OCI-LY1 (cell line): ENCODE measurements at regions not wholly inside any gene's neighbourhood (a gene's known extent, or its start where the extent isn't known, plus 50 kb on each side); places are given as distances from the start of the nearest gene placed in this dataset.

Experiments used
- H2AFZ ChIP-seq: fragments of 200-600 bp; sonication (generic), shearing (Covaris generic); 2 replicates; pipeline ENCODE4 v1.6.0; 2014; ENCODE audit warnings: antibody characterized with exemption, mild to moderate bottlenecking, low read length
- H3F3A ChIP-seq: fragments of 200-600 bp; sonication (generic), shearing (Covaris generic); 2 replicates; pipeline ENCODE4 v1.6.0; 2014; ENCODE audit warnings: mild to moderate bottlenecking, antibody characterized with exemption, low read length, moderate library complexity; ENCODE audit not compliant: insufficient read depth
- H3K27ac ChIP-seq: fragments of 200-600 bp; sonication (generic); 2 replicates; pipeline ENCODE4 v1.5.1; 2014; ENCODE audit warnings: low read length, mixed run types, mild to moderate bottlenecking, low read depth; ENCODE audit not compliant: poor library complexity, severe bottlenecking
- H3K27me3 ChIP-seq: fragments of 200-600 bp; sonication (generic); 2 replicates; pipeline ENCODE4 v1.6.0; 2014; ENCODE audit warnings: antibody characterized with exemption, mild to moderate bottlenecking, low read length, moderate library complexity; ENCODE audit not compliant: insufficient read depth
- H3K36me3 ChIP-seq: fragments of 200-600 bp; sonication (generic); 2 replicates; pipeline ENCODE4 v1.6.1; 2014; ENCODE audit warnings: mild to moderate bottlenecking, antibody characterized with exemption, low read length, moderate library complexity, mixed read lengths; ENCODE audit not compliant: insufficient read depth
- H3K4me1 ChIP-seq: fragments of 200-600 bp; sonication (generic); 2 replicates; pipeline ENCODE4 v1.5.1; 2014; ENCODE audit warnings: mild to moderate bottlenecking, low read length, moderate library complexity; ENCODE audit not compliant: insufficient read depth, severe bottlenecking
- H3K4me2 ChIP-seq: fragments of 200-600 bp; sonication (generic), shearing (Covaris generic); 2 replicates; pipeline ENCODE4 v1.6.1; 2014; ENCODE audit warnings: low read length
- H3K4me3 ChIP-seq: fragments of 200-600 bp; sonication (generic); 2 replicates; pipeline ENCODE4 v1.5.1; 2014; ENCODE audit warnings: low read length, low read depth, mild to moderate bottlenecking, mixed read lengths; ENCODE audit not compliant: poor library complexity, severe bottlenecking
- H3K79me2 ChIP-seq: fragments of 200-600 bp; shearing (Covaris generic); 2 replicates; pipeline ENCODE4 v1.6.1; 2016; ENCODE audit warnings: mixed run types, low read length, mixed read lengths; ENCODE audit not compliant: insufficient read depth
- H3K9ac ChIP-seq: fragments of 200-600 bp; sonication (generic), shearing (Covaris generic); 2 replicates; pipeline ENCODE4 v1.6.1; 2014; ENCODE audit warnings: mild to moderate bottlenecking, low read length, mixed read lengths
- H3K9me2 ChIP-seq: fragments of 200-600 bp; sonication (generic), shearing (Covaris generic); 2 replicates; pipeline ENCODE4 v1.6.1; 2014; ENCODE audit warnings: low read depth, mild to moderate bottlenecking, low read length, mixed read lengths
- H3K9me3 ChIP-seq: fragments of 200-600 bp; shearing (Covaris generic); 2 replicates; pipeline ENCODE4 v1.6.1; 2014; ENCODE audit warnings: low read length, mixed read lengths
- H4K20me1 ChIP-seq: fragments of 200-600 bp; sonication (generic), shearing (Covaris generic); 2 replicates; pipeline ENCODE4 v1.6.0; 2016; ENCODE audit warnings: mild to moderate bottlenecking, low read length; ENCODE audit not compliant: insufficient read depth
- EZH2 ChIP-seq: fragments of 200-600 bp; sonication (generic), shearing (Covaris generic); IDR thresholded peaks from 2 replicates; pipeline ENCODE4 v1.8.0; 2017; ENCODE audit warnings: borderline replicate concordance, mixed run types, mild to moderate bottlenecking, antibody characterized with exemption, low read length, moderate library complexity, mixed read lengths
- TF ChIP-seq, protein P1 (sequence below): fragments of 200-600 bp; sonication (generic), shearing (Covaris generic); IDR thresholded peaks from 2 replicates; pipeline ENCODE4 v1.5.1; 2017; ENCODE audit warnings: mild to moderate bottlenecking, antibody characterized with exemption, low read length, moderate library complexity, mixed read lengths

DNA sequence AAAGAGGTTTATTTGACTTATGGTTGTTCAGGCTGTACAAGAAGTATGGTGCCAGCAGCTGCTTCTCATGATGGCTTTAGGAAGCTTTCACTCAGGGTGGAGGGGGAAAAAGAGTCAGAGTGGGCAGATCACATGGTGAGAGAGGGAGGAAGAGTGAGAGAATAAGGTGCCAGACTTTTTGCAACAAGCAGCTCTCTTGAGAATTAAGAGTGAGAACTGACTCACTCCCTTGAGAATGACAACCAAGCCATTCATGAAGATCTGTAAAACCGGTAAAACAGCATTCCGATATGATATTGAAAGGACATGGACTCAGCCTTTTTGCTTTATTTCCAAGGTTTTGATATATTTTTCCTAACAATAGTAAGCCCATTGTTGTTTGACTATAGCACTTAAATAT is 501.2 kb downstream of the GALC start:
- Histone ChIP-seq H3K79me2 (no peaks in the 10 kb centered on the region), H3K9me3 (no peaks in the 10 kb centered on the region), H3K36me3 (no peaks in the 10 kb centered on the region), H3K27me3 (no peaks in the 10 kb centered on the region), H3K9ac (no peak overlapping the region), H2AFZ (no peak overlapping the region), H3K4me2 (no peak overlapping the region), H3F3A (no peaks in the 10 kb centered on the region), H3K4me3 (no peak overlapping the region), H3K4me1 (no peaks in the 10 kb centered on the region), H3K27ac (no peak overlapping the region), H3K9me2 (no peaks in the 10 kb centered on the region), H4K20me1 (no peaks in the 10 kb centered on the region)
- no peak for TF ChIP-seq EZH2
- TF ChIP-seq, protein P1, sequence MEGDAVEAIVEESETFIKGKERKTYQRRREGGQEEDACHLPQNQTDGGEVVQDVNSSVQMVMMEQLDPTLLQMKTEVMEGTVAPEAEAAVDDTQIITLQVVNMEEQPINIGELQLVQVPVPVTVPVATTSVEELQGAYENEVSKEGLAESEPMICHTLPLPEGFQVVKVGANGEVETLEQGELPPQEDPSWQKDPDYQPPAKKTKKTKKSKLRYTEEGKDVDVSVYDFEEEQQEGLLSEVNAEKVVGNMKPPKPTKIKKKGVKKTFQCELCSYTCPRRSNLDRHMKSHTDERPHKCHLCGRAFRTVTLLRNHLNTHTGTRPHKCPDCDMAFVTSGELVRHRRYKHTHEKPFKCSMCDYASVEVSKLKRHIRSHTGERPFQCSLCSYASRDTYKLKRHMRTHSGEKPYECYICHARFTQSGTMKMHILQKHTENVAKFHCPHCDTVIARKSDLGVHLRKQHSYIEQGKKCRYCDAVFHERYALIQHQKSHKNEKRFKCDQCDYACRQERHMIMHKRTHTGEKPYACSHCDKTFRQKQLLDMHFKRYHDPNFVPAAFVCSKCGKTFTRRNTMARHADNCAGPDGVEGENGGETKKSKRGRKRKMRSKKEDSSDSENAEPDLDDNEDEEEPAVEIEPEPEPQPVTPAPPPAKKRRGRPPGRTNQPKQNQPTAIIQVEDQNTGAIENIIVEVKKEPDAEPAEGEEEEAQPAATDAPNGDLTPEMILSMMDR = no peak

DNA sequence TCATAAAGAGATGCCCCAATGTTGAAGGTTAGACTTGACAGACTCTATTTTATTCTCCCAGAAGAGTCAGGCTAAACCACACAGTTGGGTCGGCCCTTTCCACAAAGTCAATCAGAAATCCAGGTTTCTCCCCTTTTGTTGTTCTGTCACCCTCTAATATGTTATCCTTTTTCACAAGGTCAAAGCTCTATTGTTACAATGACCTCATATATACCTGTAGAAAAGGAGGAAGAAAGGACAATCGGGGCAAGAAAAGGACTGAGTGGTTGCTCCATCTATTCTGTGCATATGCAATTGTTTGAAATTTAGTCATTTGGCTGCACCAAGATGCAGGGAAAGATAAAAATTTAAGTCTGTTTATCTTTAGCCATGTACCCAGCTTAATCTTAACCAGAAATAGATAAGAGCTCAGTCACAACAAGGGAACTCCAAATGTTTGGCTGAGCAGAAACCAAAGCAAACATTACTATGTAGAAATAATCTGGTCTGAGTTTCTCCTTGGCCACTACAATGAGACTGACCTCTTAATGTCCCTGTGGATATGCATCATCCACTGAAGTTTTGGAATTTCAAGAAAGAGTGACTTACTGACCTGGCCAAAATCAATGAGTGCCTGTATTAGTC is 503.7 kb downstream of the GALC start:
- H3K9me3 ChIP-seq = no peaks in the 10 kb centered on the region
- H2AFZ ChIP-seq = no peak overlapping the region
- no peaks in the 10 kb centered on the region for H3K27me3 ChIP-seq
- H3K36me3 ChIP-seq = no peaks in the 10 kb centered on the region
- TF ChIP-seq, protein P1 = no peak
- TF ChIP-seq EZH2 = no peak
- no peak overlapping the region for H3K4me2 ChIP-seq
- H3K4me1 ChIP-seq = no peaks in the 10 kb centered on the region
- H3K4me3 ChIP-seq = no peak overlapping the region
- H3F3A ChIP-seq = no peaks in the 10 kb centered on the region
- H3K9me2 ChIP-seq = no peaks in the 10 kb centered on the region
- H3K27ac ChIP-seq = no peak overlapping the region
- no peaks in the 10 kb centered on the region for H3K79me2 ChIP-seq
- H4K20me1 ChIP-seq = no peaks in the 10 kb centered on the region
- H3K9ac ChIP-seq = no peak overlapping the region

DNA sequence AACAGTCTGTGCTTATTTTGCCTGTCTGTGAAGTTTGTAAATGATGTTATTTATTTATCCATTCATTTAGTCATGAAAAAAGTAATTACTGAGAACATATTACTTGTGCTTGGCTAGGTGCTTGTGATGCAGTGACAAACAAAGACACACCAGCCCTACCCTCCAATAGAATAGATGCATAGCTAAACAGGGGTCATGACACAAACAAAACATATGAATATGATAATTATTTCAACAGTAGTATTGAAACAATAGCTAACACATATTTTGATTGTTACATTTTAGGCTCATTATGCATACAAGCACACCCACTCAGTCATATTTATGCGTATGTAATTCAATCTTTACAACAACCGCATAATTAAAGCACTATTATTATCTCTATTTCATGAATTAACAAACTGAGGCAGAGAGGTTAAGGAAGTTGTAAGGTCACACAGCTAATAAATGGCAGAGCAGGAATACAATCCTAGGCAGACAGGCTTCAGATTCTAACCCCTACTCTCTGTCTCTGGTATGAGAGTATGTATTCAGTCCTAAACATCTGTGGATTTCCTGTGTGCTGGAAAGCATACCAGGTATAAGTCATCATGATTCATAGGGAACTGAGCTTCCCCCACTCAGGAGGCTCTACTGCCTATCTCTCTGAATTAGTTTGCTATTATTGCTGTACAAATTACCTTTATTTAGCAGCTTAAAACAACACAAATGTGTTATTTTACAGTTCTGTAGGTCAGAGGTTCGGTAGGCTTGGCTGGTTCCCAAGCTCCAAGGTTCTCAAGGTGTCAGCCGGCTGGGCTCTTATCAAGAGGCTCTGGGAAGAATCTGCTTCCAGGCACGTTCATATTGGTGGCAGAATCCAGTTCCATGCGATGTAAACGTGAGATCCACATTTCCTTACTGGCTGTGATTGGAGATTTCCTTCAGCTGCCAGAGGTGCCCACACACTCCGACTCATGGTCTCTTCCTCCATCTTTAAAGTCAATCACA is 509.4 kb downstream of the GALC start:
- no peaks in the 10 kb centered on the region for H3K36me3 ChIP-seq
- H3K9me2 ChIP-seq = no peaks in the 10 kb centered on the region
- H3K4me1 ChIP-seq = no peaks in the 10 kb centered on the region
- no peaks in the 10 kb centered on the region for H3K27me3 ChIP-seq
- no peak overlapping the region for H2AFZ ChIP-seq
- H3F3A ChIP-seq = no peaks in the 10 kb centered on the region
- no peaks in the 10 kb centered on the region for H3K9me3 ChIP-seq
- H3K4me2 ChIP-seq = no peak overlapping the region
- H3K27ac ChIP-seq = no peak overlapping the region
- H3K4me3 ChIP-seq = no peak overlapping the region
- H3K79me2 ChIP-seq = no peaks in the 10 kb centered on the region
- no peak overlapping the region for H3K9ac ChIP-seq
- H4K20me1 ChIP-seq = no peaks in the 10 kb centered on the region
- TF ChIP-seq, protein P1 = no peak
- no peak for TF ChIP-seq EZH2
